Fibroblast of peridontal ligament (primary cell): ENCODE measurements at regions not wholly inside any gene's neighbourhood (a gene's known extent, or its start where the extent isn't known, plus 50 kb on each side); places are given as distances from the start of the nearest gene placed in this dataset.
A peak's percentile ranks its signal among the peaks of the same experiment; 100 is the strongest.
"Not testable (repeated sequence)": the region's sequence is repeated elsewhere in the genome, so short reads cannot be mapped to it uniquely, and the experiment has no call there.

Experiments used
- DNase-seq: peaks from one replicate; pipeline ENCODE4 v3.0.0-alpha.2; 2010; ENCODE audit errors: extremely low read depth

DNA sequence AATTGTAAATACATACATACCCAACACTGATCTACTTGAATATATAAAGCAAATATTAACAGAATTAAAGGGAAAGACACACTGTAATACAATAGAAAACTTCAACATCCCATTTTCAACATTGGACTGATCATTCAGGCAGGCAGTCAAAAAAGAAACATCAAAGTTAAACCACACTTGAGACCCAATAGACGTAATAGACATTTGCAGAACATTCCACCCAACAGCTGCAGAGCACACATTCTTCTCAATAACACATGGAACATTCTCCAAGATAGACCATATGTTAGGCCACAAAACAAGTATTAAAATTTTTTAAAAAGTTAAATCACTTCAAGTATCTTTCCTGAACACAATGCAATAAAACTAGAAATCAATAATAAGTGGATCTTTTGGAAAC is 698.2 kb downstream of the COL12A1 start:
- peak; percentile 23 for DNase-seq

DNA sequence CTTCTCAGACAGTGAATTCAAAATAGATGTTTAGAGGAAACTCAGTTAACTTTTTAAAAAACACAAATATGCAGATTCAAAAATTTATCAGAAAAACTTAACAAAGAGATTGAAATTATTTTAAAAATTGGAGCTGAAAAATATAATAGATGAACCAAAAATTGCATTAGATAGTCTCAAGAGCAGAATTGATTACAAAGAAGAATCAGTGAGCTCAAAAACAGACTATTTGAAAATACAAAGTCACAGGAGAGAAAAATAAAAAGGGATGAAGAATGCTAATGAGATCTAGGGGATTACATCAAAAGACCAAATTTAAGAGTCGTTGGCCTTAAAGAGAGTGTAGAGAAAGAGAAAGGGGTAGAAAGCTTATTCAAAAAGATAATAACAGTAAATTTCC is 700.5 kb downstream of the COL12A1 start:
- peak; percentile 8 for DNase-seq

DNA sequence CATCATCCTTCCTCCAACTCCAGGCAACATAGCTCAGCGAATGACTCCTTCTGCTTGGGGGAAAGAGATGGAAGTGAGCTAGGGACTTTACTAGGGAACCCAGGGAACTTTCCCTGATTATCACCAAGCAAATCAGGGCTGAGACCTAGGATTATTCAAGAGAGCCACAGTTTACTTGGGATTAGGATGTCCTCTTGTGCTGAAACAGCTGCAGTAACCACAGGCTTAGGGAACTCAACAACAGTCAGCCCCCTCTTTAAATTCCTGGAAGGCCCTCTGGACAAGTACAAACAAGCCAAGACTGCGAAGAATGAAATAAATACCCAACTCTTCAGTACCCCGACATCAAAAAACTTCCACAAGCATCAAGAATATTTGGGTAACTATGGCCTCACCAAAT is 700.9 kb downstream of the COL12A1 start:
- no peak for DNase-seq

DNA sequence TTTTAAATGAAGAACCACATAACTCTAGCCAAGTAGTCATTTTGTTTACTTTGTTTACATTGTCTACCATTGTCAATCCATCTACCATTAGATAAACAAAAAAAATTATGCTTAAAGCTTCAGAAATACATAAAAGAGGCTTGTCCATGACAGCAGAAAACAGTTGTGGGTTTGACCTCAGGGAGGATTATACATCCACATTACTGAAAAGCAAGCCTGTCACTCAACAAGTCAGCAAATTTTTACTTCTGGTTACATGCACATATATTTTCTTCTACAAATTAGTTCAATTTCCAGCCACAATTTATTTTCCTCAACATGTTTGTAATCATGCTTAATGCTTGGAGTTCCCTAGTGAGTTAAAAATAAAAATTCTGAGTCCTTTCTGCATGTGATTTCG is 713.3 kb downstream of the COL12A1 start:
- DNase-seq = no peak

DNA sequence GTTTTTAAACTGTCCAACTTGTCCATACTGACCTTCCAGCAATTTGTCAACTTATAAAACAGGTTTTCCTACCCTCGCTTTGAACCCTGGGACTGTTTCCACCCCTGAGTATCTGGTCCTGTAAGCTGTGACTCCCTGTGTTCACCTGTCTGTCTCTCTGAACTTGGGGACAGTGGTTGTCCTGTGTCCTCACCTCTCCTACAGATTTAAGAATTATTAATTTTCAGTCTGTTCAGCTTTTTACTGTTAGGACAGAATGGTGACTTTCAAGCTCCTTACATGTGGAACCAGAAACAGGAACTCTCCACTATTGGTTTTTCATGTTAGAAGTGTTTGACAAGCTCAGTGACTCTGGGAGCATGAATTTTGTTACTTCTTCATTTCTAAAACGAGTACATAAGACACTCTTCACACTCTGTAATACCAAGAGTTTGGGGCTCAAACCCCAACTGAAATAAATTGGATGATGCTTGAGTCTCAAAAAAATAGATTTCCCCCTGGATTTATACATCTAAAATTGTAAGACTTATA is 713.9 kb downstream of the COL12A1 start:
- DNase-seq = no peak

DNA sequence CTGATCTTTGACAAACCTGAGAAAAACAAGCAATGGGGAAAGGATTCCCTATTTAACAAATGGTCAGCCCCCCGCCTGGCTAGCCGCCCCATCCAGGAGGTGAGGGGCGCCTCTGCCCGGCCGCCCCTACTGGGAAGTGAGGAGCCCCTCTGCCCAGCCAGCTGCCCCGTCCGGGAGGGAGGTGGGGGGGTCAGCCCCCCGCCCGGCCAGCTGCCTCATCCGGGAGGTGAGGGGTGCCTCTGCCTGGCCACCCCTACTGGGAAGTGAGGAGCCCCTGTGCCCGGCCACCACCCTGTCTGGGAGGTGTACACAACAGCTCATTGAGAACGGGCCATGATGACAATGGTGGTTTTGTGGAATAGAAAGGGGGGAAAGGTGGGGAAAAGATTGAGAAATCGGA is 717.1 kb downstream of the COL12A1 start:
- DNase-seq = not testable (repeated sequence)

DNA sequence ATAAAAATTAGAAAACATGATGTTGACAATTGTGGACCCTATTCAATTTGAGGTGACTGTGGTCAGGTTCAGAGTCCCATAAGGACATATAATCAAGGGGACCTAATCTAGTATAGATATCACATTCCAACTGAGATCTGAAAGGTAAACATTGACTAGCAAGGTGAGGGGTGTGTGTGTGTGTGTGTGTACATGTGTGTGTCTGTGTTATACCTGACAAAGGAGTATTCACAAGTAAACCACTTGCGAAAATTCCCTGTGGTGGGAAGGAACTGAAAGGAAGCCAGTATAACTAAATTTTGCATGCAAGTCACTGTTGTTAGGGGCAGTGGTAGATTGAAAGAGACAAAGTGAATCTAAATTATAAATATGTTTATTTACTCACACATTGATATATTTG is 723.7 kb downstream of the COL12A1 start:
- no peak for DNase-seq

DNA sequence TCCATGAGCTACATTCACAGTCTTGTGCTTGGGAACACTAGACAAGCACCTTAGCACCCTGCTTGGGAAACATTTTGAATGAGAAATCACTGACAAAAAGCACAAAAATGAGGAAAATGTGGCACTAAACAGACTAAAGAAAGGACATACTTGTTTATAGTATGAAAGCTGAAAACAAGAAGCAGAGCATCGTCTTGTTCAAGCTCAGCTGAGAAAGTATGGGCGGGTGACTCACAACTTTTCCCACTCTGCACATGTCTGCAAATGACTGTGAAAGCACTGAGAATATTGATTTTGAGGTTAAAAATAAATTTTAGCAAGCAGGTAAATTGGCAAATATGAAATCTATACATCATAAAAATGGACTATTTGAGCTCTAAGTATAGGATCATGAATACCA is 725.3 kb downstream of the COL12A1 start:
- DNase-seq = peak; percentile 29

DNA sequence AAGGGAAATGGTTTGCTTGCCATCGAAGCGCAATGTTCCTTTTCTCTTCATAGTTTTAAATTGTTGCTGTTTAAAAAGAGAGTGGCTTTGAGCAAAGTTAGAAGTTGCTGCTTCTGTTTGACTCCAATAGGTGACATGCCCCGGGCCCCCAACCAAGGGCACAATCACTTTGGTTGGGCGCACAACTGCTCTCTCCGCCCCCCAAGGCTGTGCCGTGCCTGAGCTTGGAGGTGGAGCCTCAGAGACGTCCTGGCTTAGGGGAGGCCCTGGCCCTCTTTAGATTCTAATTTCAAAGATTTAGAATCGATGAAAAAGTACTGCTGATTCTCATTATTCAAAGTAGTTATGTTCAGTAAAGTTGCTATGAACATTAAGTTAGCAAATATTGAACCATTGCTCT is 725.9 kb downstream of the COL12A1 start:
- no peak for DNase-seq

DNA sequence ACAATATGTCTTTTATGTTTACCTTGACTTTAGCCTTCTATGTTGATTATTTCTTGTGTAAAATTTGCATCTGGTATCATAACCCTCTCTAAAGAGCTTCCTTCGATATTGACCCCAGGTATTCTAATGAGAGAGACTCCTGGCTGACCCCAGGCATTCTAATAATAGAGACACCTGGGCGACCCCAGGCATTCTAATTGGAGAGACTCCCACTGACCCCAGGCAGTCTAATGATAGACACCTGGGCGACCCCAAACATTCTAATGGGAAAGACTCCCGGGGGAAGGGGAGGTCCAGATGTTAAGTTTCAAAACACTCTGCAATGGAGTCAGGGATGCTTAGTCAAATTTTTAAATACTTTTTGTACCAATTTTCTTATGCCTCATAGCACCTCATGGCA is 726.4 kb downstream of the COL12A1 start:
- DNase-seq = no peak

DNA sequence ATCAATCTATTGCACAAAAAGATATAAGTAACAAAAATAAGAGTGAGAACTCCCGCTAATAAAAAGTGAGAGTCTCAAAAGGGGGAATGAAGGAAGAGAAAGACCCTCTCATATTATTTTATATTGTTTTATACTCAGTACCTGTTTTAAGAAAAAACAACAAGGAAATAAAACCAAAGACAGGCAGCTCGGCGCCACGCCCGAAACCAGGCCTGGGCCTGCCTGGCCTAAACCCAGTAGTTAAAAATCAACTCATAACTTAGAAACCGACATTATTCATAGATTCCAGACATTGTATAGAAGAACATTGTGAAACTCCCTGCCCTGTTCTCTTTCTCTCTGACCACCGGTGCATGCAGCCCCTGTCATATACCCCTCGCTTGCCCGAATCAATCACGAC is 731.8 kb downstream of the COL12A1 start:
- DNase-seq = not testable (repeated sequence)

DNA sequence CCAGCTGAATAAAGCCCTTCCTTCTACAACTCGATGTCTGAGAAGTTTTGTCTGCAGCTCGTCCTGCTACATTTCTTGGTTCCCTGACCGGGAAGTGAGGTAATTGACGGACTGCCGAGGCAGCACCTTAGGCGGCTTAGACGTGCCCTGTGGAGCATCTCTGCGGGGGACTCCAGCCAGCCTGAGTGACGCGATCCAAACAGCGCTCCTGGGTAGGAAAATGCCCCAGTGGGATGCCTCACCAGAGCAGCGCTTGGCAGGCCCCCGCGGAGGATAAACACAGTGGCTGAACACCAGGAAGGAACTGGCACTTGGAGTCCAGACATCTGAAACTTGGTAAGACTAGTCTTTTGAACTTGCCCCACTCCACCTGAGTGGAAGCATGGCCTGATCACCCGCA is 737.3 kb downstream of the COL12A1 start:
- not testable (repeated sequence) for DNase-seq

DNA sequence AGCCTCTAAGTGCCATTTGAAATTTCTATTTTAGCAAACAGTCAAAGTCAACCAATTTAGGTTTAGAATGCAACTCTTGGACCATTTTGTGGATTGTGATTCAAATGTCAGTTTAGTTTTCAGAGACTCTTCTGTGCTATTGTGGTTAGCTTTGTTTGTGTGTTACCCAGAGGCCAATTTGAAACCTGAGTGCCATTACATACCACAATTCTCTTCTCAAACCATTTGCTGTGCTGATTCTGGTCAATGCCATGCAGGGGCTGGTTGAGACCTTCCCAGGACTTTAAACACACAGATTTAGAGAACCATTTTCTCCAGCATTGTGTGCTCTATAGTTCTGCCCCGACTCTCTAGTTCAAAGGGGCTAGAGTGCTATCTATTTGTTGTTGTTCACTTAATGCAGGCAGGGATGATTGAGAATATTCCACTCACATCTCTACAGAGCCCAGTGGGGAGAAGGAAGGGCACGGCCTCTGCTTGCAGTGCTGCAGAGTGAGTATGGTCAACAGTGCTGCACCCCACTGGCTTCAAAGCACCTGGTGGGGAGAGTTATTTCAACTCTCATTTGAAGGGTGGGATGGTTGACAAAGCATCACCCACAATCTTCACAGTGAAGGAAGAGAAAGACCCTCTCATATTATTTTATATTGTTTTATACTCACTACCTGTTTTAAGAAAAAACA is 738.2 kb downstream of the COL12A1 start:
- DNase-seq = peak; percentile 81

DNA sequence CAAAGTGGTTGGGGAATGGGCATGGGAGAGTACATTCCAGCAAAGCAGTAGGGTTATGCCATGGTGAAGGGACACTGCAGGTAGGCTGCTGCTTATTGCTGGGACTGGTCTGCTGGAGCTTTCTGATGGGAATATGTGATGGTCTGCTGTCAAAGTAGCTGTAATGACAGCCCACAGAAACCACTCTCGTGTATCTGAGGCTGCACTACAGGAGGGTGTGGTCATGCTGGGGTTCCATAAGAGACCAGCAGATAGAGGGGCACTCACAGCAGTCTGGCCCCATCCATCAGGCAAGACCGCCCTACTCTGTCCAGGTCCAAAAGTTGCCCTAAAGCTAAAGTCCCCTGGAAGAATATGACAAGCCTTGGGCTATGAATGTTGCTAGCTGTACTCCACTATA is 739.3 kb downstream of the COL12A1 start:
- no peak for DNase-seq

DNA sequence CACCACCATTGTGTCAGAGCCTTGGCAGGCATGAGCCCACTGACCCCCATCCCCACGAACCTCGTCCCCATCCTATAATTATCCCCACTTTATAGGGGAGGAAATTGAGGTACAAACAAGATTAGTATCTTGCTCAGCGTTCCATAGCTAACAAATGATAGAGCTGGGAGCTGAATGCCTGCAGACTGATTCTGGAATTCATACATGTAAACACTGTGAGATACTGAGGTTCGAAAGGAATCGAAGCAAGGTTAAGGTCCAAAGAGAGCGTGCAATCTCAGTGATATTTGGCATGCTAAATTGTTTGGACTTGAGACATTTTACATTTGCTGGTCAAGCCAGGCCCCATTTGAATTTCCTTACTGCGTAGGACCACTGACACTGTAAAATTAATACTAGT is 746.6 kb downstream of the COL12A1 start:
- DNase-seq = peak; percentile 23

DNA sequence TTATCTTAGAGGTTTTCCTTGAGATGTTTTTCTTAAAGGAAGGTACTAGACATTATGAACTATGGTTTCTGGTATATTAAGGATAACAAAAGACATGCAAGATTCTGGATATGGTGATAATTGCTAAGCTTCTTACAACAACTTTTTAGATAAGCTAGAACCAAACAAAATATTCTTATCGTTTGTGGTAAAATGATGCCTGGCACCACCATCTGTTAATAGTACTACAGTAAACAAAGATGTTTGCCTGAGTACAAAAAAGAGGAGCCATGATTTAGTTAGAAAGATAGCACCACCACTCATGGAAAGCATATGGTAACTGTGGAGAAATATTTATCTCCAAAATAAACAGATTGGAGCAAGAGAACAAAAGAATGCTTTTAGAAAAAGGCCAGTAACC is 747.3 kb downstream of the COL12A1 start:
- no peak for DNase-seq

DNA sequence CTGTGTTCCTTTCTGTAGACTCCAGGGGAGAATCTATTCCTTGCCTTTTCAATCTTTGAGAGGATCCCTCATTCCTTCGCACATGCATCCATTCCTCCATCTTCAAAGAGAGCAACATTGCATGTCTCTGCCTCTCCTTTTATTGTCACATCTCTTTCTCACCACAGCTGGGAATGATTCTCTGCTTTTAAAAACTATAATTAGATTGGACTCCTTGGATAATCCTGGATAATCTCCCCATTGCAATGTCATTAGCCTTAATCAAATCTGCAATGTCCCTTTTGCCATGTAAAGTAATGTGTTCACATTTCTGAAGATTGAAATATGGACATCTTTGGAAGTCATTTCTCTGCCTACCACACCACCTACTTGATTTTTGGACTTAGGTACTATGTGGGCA is 750.1 kb downstream of the COL12A1 start:
- no peak for DNase-seq

DNA sequence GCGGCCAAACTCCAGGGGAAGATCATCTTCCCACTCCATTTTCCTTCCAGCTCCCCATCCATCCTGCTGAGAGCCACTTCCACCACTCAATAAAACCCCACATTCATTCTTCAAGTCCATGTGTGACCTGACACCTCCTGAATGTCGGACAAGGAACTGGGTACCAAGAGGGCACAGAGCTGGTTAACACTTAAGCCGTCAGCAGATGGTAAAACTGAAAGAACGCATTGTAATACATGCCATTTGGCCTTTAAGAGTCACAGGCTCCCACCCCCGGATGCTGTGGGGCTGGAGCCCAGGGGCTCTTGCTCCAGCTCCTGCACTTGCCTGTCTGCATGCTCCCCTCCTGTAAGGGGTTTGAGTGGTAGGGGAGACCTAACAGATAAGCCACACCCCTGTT is 753.9 kb downstream of the COL12A1 start:
- DNase-seq = no peak

DNA sequence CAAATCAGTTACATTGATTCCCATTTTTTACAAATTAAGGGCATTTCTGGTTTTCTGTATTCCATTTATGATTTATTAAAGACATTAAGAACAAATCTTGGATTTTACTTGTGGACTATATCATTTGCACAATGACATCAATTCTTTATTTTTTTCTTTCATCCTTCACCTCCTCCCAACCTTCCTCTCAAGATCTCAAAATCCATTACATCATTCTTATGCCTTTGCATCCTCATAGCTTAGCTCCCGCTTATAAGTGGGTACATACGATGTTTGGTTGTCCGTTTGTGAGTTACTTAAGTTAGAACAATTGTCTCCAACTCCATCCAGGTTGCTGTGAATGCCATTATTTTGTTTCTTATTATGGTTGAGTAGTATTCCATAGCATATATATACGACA is 752.8 kb downstream of the CD109 start:
- DNase-seq = no peak

DNA sequence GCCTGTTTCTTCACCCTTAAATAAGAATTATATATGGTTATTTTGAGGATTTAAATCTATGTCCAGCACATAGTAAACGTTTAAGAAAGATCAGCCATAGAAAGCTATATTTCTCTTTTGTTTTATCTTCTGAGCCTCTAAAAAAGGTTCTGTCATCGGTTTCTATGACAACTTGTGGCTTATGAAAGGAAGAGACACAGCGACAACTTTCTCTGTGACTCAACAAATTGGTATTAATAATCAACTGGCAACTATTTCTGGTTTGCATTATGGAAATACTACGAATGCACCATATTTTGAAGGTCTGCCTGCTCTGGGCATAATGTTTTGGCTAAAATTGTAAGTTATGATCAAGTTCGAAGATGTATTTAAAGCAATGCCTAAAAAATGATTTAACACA is 751.0 kb downstream of the CD109 start:
- DNase-seq = no peak

DNA sequence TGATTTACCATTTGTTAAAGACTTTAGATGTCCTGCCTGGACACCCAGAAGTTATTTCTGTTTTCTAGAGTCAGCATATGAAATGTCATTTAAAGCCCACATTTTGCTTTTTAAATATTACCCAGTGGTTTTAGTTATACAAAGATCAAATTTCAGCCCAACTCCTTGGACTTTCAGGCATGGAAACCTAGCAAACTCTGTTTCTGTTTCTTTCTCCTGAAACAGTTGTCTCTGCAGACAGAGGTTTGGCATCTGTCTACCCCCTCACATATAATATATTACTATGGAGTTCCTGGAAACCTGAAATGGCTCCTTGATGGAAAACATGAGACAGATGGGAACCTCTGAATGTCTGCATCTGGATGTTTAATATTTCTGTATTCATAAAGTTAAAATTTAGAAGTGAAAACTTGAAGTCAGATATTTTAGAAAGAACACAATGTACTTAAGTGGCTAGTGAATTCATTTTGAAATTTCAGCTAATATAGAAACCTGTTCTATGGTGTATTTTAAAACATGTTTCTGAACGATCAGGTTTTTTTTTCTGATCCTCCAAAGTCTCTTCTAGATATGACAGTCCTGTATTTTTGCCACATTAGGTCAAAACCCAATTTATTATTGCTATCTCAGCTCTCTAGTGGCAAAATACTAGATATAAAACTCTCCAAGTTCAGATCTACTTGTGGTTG is 743.3 kb downstream of the CD109 start:
- peak; percentile 33 for DNase-seq

DNA sequence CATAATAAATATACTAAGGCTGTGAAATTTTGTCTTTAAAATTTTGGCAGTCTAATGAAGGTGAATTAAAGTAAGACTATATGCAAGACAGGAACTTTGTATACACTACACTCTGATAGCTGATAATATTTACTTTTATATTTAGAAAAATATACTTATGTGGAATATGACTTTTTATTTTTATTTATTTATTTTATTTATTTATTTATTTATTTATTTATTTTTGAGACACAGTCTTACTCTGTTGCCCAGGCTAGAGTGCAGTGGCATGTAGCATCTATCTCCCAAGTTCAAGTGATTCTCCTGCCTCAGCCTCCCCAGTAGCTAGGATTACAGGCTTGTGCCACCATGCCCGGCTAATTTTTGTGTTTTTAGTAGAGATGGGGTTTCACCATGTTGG is 742.4 kb downstream of the CD109 start:
- not testable (repeated sequence) for DNase-seq

DNA sequence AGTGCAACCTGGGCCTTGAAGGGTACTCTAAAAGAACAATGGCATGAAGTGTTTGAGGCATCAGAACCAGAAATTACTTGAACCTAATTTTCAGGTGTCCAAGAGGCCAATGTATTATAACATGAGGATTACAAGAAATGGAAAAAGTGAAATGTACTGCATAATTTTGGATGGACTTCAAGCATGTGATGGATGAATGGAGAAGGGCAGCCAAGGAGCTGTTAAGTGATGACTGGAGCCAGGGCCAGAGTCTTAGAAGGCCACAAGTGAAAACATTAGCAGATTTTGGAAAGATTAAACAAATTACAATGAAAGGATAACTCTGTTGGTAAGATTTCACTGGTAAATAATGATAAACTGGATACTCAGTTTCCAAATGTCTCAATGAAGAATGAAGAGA is 738.2 kb downstream of the CD109 start:
- peak; percentile 38 for DNase-seq
